Spinal cord (tissue), 9 donors: ENCODE measurements at regions not wholly inside any gene's neighbourhood (a gene's known extent, or its start where the extent isn't known, plus 50 kb on each side); places are given as distances from the start of the nearest gene placed in this dataset.

Experiments
- DNase-seq, 6 donors: peaks; one replicate each; pipeline versions ENCODE4 v3.0.0 to v3.0.0-alpha.2; 2013 to 2015; ENCODE audit warnings: low spot score in 6 of 6, low read depth in 4 of 6
- H3K27ac ChIP-seq: one replicate; pipeline ENCODE4 v1.5.1; 2013; ENCODE audit warnings: low read depth, low read length, control low read depth
- H3K27me3 ChIP-seq: one replicate; pipeline ENCODE4 v1.6.1; 2013; ENCODE audit warnings: low read length; ENCODE audit not compliant: control insufficient read depth, insufficient read depth
- H3K36me3 ChIP-seq: one replicate; pipeline ENCODE4 v1.6.1; 2013; ENCODE audit warnings: low read length; ENCODE audit not compliant: control insufficient read depth, insufficient read depth
- H3K4me1 ChIP-seq: one replicate; pipeline ENCODE4 v1.6.1; 2013; ENCODE audit warnings: low read length; ENCODE audit not compliant: control insufficient read depth, insufficient read depth
- H3K4me3 ChIP-seq: one replicate; pipeline ENCODE4 v1.5.1; 2013; ENCODE audit warnings: low read depth, low read length, control low read depth
- H3K9me3 ChIP-seq: one replicate; pipeline ENCODE4 v1.6.1; 2013; ENCODE audit warnings: low read length; ENCODE audit not compliant: control insufficient read depth, insufficient read depth
- WGBS: methylation state at CpG from one replicate; pipeline ENCODE4 v1.1.5; 2013; ENCODE audit warnings: missing lambda C conversion rate; ENCODE audit not compliant: insufficient coverage; 5-methylcytosine and 5-hydroxymethylcytosine counted together
- donor health status: healthy.

DNA sequence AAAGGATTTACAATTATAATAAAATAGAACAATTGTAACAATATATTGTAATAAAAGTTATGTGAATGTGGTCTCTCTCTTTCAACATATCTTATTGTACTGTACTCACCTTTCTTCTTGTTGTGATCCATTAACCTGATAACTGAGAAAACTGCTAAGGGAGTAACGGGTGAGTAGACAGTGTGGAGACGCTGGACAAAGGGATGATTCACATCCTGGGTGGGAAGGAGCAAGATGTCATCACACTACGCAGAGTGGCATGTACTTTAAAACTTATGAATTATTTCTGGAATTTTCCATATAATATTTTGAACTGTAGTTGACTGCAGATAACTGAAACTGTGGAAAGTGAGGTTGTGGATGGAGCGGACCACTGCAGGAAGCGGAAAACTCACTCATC lies 91.2 kb upstream of the PLPP4 start:
- Histone ChIP-seq H3K27me3 (no peaks in the 10 kb centered on the region), H3K36me3 (no peaks in the 10 kb centered on the region), H3K27ac (no peak overlapping the region), H3K4me1 (no peaks in the 10 kb centered on the region), H3K9me3 (no peaks in the 10 kb centered on the region), H3K4me3 (no peak overlapping the region)
- 83% methylated on average over 1 of the region's 5 CpGs for WGBS
- no peak for DNase-seq

DNA sequence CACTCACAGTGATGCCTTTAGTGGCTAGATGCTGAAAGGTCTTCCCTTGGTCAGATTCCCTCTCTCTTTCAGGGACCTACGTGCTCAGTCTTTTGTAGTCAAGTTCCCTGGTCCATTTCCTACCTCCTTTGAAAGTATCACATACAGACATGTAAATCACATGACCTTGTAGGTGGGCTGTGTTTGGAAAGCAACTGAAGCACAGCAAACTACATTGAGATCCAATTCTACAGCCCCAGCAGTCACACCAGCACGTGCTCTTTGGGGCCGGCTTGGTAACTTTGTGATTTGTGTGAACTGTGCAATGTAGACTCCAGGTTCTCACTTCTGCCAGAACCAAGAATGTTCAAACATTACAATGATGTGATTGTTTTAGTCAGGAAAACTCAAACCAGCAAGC lies 89.7 kb upstream of the PLPP4 start:
- Histone ChIP-seq H3K36me3 (no peaks in the 10 kb centered on the region), H3K4me1 (no peaks in the 10 kb centered on the region), H3K27me3 (no peaks in the 10 kb centered on the region), H3K27ac (no peak overlapping the region), H3K4me3 (no peak overlapping the region), H3K9me3 (no peaks in the 10 kb centered on the region)
- no peak for DNase-seq
- no CpG with 5 or more reads among the region's 3 CpGs for WGBS

DNA sequence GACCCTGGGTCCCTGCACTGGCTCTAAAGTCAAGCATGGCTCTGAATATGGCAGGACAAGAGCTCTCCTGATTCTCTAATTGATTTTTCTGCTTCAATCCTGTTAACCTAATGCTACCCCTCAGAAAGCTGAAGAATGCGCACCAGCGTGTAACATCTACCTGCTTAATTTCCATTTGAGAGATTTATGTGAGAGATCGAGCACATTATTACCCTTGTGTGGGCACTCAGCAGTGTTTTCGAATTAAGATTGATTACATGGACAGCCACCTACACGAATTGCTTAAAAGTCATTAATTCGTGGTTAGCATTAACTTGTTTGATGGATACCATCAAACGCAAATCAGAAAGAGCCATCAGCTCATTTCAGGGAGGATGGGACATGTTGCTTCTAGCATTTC lies 88.7 kb upstream of the PLPP4 start:
- Histone ChIP-seq H3K27me3 (no peaks in the 10 kb centered on the region), H3K27ac (no peak overlapping the region), H3K4me3 (no peak overlapping the region), H3K36me3 (no peaks in the 10 kb centered on the region), H3K9me3 (no peaks in the 10 kb centered on the region), H3K4me1 (no peaks in the 10 kb centered on the region)
- DNase-seq: peak in 1 of 6 donors; percentile 74
- WGBS: 80% methylated on average over 6 of the region's 7 CpGs

DNA sequence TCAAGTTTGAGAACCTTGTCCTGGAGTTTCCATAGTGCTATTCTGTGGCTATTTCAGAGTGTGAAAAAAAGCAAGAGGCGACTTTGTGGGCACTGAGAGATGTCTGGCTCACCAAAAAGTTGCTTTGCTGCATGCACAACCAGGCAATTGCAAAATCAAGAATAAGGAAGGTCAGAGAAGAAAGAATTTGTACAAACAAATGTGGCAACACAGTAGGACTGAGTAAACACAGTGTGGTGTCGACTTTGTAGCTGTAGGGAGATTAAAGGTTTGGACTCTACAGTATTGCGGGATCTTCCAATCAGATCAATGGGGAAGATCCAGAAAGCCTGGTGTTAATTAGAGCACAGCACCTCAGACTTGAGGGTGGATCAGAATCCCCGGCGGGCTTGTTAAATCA lies 88.1 kb upstream of the PLPP4 start:
- no peaks in the 10 kb centered on the region for H3K27me3 ChIP-seq
- H3K4me1 ChIP-seq: no peaks in the 10 kb centered on the region
- DNase-seq: no peak
- no peak overlapping the region for H3K4me3 ChIP-seq
- H3K27ac ChIP-seq: no peak overlapping the region
- no peaks in the 10 kb centered on the region for H3K9me3 ChIP-seq
- H3K36me3 ChIP-seq: no peaks in the 10 kb centered on the region
- 81% methylated on average over 2 of the region's 5 CpGs for WGBS

DNA sequence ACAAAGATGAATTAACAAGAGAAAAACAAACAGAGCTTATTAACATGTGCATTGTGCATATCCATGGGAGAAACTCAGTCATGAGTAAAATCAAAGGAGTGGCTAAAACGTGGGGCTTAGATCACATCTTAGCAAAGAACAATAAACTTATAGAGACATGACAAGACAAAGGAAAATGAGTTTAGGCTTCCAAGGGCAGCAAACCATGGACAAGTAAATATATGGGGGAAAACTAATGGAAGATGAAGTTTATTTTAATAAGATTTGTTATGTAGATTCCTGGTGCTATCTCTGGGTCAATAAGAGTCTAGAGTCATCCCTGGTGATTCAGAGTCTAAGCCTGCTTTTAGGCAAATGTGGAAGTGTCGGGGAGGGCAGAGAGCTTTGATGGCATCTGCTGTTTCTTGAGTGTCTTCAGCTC lies 87.2 kb upstream of the PLPP4 start:
- Histone ChIP-seq H3K4me3 (no peak overlapping the region), H3K36me3 (no peaks in the 10 kb centered on the region), H3K4me1 (no peaks in the 10 kb centered on the region), H3K27ac (no peak overlapping the region), H3K27me3 (no peaks in the 10 kb centered on the region), H3K9me3 (no peaks in the 10 kb centered on the region)
- no CpG with 5 or more reads among the region's 2 CpGs for WGBS
- DNase-seq: no peak

DNA sequence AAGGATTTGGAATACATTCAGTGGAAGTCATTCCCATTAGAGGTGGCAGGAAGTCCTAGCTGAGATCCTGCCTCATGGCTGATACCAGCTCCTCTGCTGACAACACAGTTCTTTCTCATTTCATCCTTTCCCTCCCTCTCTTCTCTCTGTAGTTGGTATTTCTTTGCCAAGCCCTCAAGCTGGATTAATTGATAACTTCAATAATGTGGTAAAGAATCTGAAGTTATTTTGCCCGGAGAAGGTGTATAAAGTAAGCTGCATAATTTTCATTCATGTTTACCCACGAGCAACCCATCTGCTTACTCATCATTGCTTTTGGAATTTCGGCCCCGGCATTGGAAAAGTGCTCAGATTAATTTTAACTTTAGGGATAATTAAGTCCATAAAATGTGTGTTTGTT lies 85.2 kb upstream of the PLPP4 start:
- H3K27me3 ChIP-seq: no peaks in the 10 kb centered on the region
- no peak for DNase-seq
- no peaks in the 10 kb centered on the region for H3K4me1 ChIP-seq
- H3K36me3 ChIP-seq: no peaks in the 10 kb centered on the region
- no peaks in the 10 kb centered on the region for H3K9me3 ChIP-seq
- no peak overlapping the region for H3K27ac ChIP-seq
- no CpG with 5 or more reads among the region's 4 CpGs for WGBS
- no peak overlapping the region for H3K4me3 ChIP-seq

DNA sequence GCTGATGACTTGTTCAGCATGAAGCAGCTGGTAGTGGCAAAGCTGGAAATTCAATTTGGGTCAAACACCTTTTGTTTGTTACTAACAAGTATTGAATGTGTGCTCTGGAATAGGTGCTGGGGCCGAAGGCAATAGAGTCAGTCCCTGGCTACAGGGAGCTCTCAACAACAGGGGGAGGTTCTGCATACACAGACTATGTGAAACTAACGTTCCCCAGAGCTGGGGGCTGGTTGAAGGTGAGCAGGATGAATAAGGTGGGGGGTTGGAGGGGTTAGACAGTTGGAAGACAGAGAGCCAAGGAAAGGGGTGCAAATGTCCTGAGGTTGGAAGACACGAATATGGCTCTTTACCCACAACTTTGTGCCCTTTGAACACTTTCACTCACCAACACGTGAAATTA lies 84.1 kb upstream of the PLPP4 start:
- WGBS: 70% methylated on average over 1 of the region's 4 CpGs
- no peak overlapping the region for H3K27ac ChIP-seq
- H3K27me3 ChIP-seq: no peaks in the 10 kb centered on the region
- H3K4me1 ChIP-seq: no peaks in the 10 kb centered on the region
- no peaks in the 10 kb centered on the region for H3K9me3 ChIP-seq
- no peak for DNase-seq
- H3K4me3 ChIP-seq: no peak overlapping the region
- H3K36me3 ChIP-seq: no peaks in the 10 kb centered on the region

DNA sequence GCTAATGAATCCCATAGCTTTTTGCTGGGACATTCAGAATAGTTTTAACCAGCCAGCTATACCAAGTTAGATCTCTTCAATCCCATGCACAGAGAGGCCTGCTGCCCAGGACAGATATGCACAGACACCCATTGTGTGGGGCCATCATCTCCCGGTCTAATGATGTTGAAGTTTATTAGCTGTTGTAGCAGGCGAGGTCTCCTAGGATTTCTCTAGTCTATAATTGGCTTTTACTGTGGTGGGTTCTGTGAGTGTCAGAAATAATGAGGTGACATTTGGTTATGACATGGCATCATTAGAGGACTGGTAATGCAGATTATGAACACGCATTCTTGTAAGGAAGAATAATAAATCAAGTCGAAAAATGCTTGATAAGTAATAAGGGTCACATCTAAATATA lies 81.4 kb upstream of the PLPP4 start:
- Histone ChIP-seq H3K27ac (no peak overlapping the region), H3K36me3 (no peaks in the 10 kb centered on the region), H3K9me3 (no peaks in the 10 kb centered on the region), H3K4me3 (no peak overlapping the region), H3K4me1 (no peaks in the 10 kb centered on the region), H3K27me3 (no peaks in the 10 kb centered on the region)
- 71% methylated on average over 1 of the region's 4 CpGs for WGBS
- no peak for DNase-seq

DNA sequence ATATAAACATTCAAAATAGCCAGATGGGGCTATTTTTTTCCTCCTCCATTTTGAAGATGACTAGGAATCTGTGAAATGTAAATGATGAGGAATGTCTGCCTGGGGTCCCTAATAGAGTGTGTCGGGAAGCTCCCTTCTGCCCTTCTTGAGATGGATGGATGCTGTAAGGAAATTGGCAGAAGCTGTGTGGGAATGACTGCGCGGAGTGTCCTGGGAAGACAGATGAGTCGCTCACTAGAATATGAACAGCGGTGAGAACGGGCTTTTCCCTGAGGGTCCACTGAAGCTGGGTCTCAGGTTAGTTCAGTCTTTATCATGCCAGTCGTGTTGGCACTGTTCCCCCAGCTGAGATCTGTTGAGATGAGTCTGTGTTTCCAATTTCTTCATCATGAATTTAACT lies 75.1 kb upstream of the PLPP4 start:
- Histone ChIP-seq H3K27me3 (no peaks in the 10 kb centered on the region), H3K4me3 (no peak overlapping the region), H3K9me3 (no peaks in the 10 kb centered on the region), H3K36me3 (no peaks in the 10 kb centered on the region), H3K27ac (no peak overlapping the region), H3K4me1 (no peaks in the 10 kb centered on the region)
- DNase-seq: peak in 1 of 6 donors; percentile 72
- WGBS: 42% methylated on average over 7 of the region's 7 CpGs

DNA sequence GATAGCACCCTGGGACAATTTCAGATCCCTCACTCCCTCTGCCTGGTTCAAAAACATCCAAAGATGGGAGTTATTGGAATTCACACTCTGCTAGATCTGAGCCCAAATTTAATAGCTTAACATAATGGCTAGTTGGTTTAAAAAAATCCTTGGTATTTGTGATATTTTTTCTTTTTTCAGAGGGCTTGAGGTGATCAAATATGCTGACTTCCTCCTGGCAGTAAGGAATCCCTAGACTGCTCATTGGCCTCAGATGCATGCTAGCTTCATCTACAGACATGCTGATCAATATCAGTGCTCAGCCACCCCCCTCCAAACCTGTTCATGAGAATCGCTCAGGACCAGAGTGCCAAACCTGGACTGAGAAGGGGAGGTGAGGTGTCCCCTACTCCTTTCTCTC lies 74.7 kb upstream of the PLPP4 start:
- WGBS: no CpG with 5 or more reads among the region's 1 CpG
- no peaks in the 10 kb centered on the region for H3K27me3 ChIP-seq
- DNase-seq: no peak

More for the DNA sequence above, 74.7 kb upstream of the PLPP4 start:
- H3K4me1 ChIP-seq: no peaks in the 10 kb centered on the region
- no peak overlapping the region for H3K27ac ChIP-seq
- no peak overlapping the region for H3K4me3 ChIP-seq
- no peaks in the 10 kb centered on the region for H3K36me3 ChIP-seq
- H3K9me3 ChIP-seq: no peaks in the 10 kb centered on the region
